GM21423 (cell line): ENCODE measurements at regions not wholly inside any gene's neighbourhood (a gene's known extent, or its start where the extent isn't known, plus 50 kb on each side); places are given as distances from the start of the nearest gene placed in this dataset.
"Not testable (repeated sequence)": the region's sequence is repeated elsewhere in the genome, so short reads cannot be mapped to it uniquely, and the experiment has no call there.

Experiments used
- ATAC-seq: cut with Tn5 transposase; IDR thresholded peaks from one replicate; pipeline ENCODE4 v1.9.1; 2021; ENCODE audit warnings: mild to moderate bottlenecking, moderate library complexity; ENCODE audit not compliant: unreplicated experiment

DNA sequence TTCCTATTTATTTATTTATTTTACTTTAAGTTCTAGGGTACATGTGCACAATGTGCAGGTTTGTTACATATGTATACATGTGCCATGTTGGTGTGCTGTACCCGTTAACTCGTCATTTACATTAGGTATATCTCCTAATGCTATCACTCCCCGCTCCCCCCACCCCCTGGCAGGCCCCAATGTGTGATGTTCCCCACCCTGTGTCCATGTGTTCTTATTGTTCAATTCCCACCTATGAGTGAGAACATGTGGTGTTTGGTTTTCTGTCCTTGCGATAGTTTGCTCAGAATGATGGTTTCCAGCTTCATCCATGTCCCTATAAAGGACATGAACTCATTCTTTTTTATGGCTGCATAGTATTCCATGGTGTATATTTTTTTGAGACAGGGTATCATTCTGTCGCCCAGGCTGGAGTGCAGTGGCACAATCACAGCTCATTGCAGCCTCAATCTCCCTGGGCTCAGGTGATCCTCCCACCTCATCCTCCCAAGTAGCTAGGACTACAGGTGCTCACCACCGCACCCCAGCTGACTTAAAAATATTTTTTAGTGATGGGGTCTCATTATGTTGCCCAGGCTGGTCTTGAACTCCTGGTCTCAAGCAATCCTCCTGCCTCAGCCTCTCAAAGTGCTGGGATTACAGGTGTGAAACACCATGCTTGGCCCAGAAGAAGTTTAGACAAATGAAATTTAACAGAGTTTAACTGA, 140.6 kb downstream of the NPIPB5 start:
- ATAC-seq = not testable (repeated sequence)

DNA sequence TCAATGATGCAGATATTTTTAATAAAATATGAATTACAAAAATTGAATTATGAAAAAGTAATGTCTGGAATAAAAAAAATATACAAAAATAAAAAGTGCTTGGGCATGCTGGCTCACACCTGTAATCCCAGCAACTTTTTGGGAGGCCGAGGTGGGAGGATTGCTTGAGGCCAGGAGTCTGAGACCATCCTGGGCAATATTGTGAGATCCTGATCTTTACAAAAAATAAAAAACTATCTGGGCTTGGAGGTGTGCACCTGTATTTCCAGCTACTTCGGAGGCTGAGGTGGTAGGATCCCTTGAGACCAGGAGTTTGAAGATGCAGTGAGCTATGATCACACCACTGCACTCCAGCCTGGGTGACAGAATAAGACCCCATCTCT, 141.8 kb downstream of the NPIPB5 start:
- no peak for ATAC-seq

DNA sequence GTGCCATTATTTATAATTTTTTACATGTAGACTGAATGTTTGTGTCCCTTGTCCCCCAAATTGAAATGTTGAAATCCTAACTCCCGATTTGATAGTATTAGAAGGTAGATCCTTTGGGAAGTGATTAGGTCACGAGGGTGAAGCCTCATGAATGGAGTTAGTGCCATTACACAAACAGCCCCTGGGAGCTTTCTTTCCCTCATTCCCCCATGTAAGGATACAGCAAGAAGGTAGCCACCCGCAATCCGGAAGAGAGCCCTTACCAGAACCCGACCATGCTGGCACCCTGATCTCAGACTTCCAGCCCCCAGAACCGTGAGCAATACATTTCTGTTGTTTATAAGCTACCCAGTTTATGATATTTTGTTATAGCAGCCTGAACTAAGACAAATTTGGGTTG, 143.2 kb downstream of the NPIPB5 start:
- ATAC-seq = no peak

DNA sequence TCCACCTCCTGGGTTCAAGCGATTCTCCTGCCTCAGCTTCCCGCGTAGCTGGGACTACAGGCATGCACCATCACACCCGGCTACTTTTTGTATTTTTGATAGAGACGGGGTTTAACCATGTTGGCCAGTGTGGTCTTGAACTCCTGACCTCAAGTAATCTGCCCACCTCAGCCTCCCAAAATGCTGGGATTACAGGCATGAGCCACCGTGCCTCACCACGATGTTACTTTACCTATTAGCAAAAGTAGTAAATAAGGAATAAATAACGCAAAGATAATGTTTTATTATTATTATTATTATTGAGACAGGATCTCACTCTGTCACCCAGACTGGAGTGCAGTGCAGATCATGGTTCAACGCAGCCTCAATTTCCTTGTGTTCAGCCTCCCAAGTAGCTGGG, 145.9 kb downstream of the NPIPB5 start:
- not testable (repeated sequence) for ATAC-seq

DNA sequence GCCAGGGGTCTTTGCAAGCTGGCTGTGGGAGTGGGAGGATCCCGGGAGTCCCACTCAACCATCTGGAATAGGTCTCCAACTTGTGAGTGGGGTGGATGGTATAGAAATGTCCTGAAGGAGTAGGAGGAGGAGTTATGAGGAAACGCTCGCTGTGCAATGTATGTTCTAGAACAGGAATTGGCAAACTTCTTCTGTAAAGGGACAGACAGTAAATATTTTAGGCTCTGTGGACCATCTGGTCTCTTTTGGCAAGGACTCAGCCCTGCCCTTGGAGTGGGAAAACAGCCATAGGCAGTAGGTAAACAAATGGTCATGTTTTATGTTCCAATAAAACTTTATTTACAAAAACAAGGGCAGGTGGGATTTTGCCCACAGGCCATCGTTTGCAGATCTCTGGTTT, 149.2 kb downstream of the NPIPB5 start:
- ATAC-seq = no peak

DNA sequence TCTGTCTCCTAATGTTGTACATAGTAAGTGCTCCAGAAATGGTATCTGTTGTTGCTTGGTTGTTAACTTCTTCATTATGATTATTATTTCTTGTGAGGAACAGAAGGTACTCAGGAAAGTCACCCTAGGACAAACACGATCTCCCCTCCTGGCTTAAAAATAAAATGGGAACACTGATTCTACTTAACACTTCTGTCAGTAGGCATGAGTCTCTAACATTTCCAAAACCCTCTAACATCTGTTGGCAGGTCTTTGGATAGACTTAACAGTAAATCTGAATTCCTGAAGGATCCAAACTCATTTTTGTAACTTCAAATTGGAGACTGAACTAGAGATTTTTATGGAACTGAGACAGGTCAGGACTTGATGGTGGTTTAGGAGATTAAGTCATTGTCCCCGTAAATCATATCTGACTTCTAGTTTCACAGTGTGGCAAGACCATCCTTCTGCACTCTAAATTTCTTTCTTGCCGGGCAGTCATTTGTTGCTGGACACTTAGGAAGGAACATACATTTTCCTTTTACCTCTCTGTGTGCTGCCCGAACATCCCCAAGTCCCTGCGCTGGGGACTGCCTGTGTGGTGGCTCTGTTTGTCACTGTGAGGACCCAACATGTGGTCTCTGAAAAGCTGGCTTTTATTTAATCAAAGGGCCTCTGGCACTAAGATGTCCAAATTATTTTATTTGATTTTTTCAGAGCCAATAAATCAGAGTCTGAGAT, 149.9 kb downstream of the NPIPB5 start:
- no peak for ATAC-seq

DNA sequence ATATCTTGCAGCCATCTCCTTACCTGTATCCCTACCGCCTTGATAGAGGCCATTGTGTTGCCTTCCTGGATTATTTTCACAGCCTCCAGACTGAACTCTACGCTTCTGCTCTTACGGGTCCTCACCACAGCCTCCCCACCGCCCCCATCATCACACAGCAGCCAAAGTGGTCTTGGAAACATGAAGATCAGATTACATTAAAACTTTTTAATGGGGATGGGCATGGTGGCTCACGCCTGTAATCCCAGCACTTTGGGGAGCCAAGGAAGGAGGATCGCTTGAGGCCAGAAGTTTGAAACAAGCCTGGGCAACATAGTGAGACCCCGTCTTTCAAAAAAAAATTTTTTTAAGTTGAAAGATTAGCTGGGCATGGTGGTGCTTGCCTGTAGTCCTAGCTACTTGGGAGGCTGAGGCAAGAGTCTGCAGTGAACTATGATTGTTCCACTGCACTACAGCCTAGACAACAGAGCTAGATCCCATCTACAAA, 150.5 kb downstream of the NPIPB5 start:
- no peak for ATAC-seq

DNA sequence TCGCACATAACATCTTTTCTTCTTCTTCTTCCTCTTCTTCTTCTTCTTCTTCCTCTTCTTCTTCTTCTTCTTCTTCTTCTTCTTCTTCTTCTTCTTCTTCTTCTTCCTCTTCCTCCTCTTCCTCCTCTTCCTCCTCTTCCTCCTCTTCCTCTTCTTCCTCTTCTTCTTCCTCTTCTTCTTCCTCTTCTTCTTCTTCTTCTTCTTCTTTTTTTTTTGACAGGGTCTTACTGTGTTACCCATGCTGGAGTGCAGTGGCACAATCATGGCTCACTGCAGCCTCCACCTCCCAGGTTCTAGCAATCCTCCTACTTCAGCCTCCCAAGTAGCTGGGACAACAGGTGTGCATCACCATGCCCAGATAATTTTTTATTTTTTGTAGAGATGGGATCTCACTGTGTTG, 151.0 kb upstream of the HS3ST2 start:
- ATAC-seq = not testable (repeated sequence)

DNA sequence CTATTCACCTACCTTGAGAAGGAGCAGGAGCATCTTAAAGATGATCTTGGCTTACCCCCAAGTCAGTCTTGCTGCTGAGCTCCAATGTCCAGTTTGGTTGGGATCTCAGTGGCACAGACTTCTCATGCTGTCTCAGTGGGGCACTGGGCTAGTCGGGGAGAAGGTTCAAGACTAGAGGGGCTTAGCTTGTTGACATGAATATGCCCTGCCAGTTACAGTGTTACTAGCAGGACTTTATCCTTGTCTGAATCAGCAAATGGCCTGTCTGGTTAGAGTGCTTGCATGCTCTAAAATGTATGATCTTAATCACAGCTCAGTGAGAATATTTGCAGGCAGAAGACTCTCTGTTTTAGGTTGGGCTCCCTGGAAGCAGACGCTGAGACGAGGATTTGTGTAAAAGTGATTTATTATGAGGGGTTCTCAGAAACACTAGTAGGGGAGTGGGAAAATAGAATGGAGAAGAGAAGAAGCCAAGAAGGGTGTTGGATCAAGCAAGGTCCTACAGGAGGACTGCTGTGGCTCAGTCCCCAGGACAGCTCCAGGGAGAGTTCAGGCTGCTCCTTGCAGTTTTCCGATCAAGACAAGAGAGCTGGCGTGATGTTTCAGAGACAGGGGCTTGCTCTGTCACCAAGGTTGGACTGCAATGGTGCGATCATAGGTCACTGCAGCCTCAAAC, 150.4 kb upstream of the HS3ST2 start:
- no peak for ATAC-seq

DNA sequence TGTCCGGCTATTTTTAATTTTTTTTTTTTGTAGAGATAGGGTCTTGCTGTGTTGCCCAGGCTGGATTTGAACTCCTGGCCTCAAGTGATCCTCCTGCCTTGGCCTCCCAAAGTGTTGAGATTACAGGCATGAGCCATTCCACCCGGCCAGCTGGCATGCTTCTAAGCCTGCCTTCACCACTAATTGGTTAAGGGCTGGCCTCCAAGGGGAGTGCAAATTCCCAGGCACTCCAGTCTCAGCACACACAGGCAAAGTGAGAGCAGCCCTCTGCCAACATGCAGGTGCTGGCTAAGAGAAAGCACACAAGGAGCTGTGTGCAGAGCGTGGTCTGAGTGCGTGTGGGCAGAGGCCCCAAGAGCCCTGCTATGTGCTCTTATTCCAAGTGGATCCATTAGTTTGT, 149.8 kb upstream of the HS3ST2 start:
- no peak for ATAC-seq

DNA sequence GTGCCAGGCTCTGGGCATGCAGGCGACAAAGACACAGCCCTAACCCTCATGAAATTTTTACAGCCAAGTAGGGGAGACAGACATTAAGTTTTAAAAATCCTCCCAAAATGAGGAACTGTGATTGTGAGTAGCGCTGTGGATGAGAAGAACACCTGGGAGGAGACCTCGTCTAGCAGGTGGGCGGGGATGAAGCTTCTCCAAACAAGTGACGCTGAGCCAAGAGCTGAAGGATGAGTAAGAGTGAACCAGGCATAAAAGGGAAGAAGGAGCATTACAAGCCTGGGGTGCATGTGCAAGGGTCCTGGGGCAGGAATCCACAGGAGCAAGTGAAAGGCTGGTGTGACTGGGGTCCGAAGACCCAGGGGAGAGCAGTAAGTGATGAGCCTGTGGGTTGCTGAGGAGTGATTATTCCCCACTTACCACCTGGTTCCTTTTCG, 149.4 kb upstream of the HS3ST2 start:
- no peak for ATAC-seq

DNA sequence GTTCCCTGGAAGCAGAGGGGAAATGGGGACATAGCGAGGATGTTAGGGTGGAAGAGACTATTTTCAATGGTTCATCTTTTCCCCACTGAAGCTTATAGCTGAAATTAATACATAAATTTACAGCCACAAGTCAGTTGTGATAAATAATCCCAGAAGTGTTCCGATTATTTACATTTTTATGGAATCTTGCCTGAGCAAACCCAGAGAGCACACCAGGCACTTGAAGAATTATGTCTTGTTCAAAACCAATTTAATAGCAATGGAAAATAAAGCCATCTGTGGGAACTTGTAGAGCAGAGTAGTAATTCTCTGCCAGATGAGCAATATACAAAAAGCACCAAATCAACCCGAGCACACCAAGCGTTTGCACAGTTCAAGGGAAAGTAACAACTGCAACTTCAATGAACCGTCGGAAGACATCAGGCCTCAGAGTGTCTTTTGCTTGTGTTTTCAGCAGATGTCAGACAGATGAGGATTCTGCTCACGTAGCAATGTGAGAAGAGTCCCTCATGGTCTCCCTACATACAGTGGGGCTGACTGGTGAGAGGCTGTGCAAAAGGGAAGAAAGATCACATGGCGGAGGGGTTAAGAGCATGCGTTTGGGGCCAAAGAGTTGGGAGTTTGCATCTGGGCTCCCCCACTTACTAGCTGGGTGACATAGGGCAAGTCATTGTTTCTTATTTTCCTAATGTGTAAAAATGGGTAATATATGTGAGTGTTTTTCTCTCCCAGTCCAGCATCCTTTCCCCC, 148.7 kb upstream of the HS3ST2 start:
- ATAC-seq = no peak

DNA sequence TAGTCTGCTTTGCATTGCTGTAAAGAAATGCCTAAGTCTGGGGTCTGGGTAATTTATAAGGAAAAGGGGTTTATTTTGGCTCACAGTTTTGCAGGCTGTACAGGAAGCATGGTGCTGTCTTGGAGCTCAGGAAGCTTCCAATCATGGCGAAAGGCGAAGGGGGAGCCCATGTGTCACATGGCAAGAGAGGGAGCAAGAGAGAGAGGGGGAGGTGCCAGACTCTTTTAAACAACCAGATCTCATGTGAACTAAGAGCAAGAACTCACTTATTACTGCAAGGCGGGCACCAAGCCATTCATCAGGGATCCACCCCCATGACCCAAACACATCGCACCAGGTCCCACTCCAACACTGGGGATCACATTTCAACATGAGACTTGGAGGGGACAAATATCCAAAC, 148.2 kb upstream of the HS3ST2 start:
- no peak for ATAC-seq

DNA sequence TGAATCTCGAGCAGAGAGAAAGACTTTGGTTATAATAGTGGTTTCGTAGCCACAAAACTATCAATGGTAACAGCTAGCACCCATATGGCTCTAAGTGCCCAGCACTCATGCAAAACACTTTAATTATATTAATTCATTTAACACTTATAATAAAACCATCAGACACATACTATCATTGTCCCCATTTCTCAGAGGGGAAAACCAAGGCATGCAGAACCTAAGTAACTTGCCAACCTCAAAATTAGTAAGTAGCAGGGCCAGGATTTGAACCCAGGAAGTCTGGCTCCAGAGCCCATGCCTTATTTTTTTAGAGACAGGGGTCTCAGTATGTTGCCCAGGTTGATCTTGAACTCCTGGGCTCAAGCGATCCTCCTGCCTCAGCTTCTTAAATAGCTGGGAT, 145.6 kb upstream of the HS3ST2 start:
- ATAC-seq = no peak

DNA sequence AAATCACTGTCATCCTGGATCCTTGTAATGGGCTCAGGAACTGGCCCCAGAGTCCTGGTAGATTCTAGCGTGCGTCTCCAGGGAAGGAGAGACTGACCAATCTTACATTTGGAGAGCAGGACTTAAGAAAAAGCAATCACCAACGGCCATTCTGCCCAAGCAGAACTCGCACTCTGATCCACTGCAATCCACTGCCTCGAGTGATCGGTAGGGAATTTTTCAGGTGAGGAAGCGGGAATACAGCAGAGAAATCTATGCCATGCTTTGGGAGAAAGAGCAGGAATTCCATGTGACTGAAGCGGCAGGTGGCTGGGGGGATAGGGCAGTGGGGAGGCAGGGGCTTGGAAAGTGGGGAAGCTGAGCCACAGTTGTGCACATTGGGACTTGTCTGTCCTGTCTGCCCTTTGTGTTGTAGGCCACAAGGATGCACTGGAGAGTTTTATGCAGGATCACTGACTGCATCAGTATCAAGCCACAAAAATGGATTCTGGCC, 143.9 kb upstream of the HS3ST2 start:
- ATAC-seq = no peak

DNA sequence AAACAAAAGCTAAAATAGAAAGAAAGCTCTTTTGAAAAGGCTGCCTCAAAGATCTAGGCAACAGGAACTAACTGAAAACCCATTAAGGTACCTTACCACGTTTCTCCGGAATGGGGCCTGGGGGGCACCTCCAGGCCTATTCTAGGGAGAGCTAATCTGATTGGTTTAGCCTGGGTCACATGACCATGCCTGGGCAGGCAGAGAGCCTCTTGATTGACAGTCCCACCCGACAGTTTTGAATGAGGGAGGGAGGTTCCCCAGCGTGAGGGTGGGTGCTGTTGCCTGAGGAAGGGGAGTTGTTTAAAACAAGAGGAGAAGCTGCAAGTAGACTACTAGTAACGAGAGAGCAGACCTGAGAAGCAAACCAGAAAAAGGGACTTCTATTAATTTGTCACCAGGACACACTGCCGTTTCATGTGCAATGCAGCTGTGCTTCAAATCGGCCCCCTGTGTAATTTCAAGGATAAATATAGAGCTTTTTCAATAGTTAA, 143.4 kb upstream of the HS3ST2 start:
- ATAC-seq = no peak

DNA sequence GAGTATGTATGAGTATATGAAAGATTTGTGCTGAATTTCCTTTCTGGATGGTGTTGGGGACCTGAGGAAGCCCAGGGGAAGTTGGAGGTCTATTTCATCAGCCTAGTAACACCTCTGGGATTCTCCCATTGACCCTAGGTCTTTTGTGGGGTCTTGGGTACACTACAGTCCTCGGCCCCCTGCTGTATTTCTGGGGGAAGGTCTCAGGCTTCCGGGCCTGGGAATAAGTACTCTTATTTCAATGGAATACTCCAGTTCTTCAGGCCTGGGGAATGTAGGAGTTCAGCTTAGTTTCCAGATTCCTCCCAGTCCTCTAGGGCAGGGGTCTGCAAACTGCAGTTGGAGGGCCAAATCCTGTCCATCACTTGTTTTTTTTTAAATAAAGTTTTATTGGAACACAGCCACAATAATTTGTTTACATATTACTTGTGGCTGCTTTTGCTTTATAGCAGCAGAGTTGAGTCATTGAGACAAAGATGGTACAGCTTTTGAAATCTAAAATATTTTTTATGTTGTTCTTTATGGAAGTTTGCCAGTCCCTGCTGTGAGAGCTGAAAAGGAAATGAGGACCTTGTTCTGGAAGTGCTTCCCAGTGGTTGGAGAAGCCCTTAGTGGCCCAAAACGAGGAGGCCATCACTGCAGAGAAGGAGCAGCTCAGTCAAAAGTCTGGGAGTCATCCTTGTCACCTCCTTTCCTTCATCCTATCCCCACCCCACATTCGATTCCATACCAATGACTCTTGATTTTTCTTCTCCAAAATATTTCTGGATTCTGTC, 142.5 kb upstream of the HS3ST2 start:
- no peak for ATAC-seq

DNA sequence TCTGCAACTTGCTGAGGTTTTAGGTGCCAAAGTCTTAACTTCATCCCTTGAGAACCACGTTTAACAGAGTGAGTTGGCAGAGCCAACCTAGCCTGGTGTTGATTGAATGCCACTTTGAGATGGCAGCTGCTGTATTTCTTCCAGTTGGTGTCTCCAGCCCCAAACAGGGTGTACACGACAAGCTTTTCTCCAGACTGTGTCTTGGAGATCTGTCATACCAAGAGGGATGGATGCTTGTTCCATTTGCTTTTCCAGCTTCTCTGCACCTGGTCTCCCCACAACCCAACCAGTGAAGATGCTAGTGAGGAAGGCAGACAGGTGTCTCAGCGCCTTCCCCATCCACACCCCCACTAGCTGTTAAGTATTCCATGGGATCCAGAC, 141.1 kb upstream of the HS3ST2 start:
- no peak for ATAC-seq

DNA sequence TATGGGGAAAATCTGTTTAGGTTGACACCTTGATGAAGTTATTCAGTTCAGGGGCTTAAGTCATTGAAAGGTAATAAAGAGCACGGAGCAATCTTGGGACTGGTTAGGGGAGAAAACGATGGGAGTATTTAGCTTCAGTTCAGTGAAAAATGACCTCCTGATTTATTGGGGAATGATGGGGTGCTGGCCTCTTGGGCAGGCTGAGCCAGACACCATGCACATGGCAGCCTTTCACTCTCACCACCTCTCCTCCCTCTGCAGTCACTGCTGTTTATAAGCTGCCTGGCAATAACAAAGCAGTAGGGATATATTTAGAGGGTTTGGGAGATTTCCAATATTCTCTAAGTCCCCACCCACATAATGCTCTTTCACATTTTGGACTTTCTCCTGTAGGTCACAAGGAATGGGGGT, 140.5 kb upstream of the HS3ST2 start:
- no peak for ATAC-seq

DNA sequence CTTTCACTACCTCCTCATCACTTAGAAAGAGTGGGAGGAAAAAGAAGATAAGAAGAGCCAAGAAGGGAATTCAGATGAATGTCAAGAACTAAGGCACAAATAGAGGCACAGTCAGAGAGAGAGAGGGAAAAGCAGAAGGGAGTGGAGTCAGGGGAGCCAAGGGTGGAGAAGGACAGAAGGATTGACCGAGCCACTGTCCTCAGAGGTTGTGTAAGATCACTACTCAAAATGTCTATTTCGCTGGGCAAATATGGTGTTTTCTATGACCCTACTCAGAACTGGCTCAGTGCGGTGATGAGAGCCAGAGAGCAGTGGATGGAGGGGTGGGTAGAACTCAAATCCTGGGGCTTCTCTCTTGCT, 139.2 kb upstream of the HS3ST2 start:
- ATAC-seq = no peak
